ENCODE measurements at regions not wholly inside any gene's neighbourhood (a gene's known extent, or its start where the extent isn't known, plus 50 kb on each side); places are given as distances from the start of the nearest gene placed in this dataset.

DNA sequence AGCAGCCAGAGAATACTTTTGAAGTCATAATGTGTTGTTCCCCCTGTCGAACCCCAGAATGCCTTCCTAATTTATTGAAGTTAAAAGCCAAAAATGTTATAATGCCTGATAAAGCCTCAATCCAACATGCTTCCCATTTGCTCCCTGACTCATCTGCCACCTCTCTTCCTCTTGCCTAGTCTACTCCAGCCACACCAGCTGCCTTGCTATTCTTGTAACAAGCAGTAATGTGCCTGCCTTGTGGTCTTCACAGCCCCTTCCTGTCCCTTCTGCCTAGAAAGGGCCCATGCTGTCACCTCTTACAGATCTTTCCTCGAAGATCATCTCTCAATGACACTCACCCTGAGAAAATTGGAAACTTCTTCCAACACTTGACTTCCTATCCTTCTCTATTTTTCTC lies 231.6 kb upstream of the CDH2 start:
- H3K27me3 ChIP-seq (ENCODE audit: control insufficient read depth, insufficient read depth, low read length): no peaks in the 10 kb centered on the region
- TF ChIP-seq, protein P1, sequence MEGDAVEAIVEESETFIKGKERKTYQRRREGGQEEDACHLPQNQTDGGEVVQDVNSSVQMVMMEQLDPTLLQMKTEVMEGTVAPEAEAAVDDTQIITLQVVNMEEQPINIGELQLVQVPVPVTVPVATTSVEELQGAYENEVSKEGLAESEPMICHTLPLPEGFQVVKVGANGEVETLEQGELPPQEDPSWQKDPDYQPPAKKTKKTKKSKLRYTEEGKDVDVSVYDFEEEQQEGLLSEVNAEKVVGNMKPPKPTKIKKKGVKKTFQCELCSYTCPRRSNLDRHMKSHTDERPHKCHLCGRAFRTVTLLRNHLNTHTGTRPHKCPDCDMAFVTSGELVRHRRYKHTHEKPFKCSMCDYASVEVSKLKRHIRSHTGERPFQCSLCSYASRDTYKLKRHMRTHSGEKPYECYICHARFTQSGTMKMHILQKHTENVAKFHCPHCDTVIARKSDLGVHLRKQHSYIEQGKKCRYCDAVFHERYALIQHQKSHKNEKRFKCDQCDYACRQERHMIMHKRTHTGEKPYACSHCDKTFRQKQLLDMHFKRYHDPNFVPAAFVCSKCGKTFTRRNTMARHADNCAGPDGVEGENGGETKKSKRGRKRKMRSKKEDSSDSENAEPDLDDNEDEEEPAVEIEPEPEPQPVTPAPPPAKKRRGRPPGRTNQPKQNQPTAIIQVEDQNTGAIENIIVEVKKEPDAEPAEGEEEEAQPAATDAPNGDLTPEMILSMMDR (IDR thresholded peaks at IDR 0.05): no peak
- TF ChIP-seq POLR2AphosphoS5 (IDR thresholded peaks at IDR 0.05; ENCODE audit: low read depth, low read length): no peak
- no peak for TF ChIP-seq SIN3A (IDR thresholded peaks at IDR 0.05; ENCODE audit: borderline replicate concordance, insufficient read depth, low read depth, low read length)
- TF ChIP-seq, protein P2, sequence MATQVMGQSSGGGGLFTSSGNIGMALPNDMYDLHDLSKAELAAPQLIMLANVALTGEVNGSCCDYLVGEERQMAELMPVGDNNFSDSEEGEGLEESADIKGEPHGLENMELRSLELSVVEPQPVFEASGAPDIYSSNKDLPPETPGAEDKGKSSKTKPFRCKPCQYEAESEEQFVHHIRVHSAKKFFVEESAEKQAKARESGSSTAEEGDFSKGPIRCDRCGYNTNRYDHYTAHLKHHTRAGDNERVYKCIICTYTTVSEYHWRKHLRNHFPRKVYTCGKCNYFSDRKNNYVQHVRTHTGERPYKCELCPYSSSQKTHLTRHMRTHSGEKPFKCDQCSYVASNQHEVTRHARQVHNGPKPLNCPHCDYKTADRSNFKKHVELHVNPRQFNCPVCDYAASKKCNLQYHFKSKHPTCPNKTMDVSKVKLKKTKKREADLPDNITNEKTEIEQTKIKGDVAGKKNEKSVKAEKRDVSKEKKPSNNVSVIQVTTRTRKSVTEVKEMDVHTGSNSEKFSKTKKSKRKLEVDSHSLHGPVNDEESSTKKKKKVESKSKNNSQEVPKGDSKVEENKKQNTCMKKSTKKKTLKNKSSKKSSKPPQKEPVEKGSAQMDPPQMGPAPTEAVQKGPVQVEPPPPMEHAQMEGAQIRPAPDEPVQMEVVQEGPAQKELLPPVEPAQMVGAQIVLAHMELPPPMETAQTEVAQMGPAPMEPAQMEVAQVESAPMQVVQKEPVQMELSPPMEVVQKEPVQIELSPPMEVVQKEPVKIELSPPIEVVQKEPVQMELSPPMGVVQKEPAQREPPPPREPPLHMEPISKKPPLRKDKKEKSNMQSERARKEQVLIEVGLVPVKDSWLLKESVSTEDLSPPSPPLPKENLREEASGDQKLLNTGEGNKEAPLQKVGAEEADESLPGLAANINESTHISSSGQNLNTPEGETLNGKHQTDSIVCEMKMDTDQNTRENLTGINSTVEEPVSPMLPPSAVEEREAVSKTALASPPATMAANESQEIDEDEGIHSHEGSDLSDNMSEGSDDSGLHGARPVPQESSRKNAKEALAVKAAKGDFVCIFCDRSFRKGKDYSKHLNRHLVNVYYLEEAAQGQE (IDR thresholded peaks at IDR 0.05; ENCODE audit: insufficient read depth in 1 of 2, low read depth in 2 of 2, low read length in 1 of 2): no peak
- no peak for TF ChIP-seq TCF7L2 (IDR thresholded peaks at IDR 0.05; ENCODE audit: low read depth, low read length)
- CTCF ChIA-PET: no interaction called here
- no peaks in the 10 kb centered on the region for H3K4me1 ChIP-seq (ENCODE audit: control insufficient read depth, insufficient read depth, low read length)
- H3K36me3 ChIP-seq (ENCODE audit: control insufficient read depth, insufficient read depth, low read length): no peaks in the 10 kb centered on the region
- H3K27ac ChIP-seq (ENCODE audit: low read length): no peak overlapping the region
- no peak for ATAC-seq
- no TSS peak for BruUV-seq (replicated peaks)
- no peaks in the 10 kb centered on the region for H3K9me3 ChIP-seq (ENCODE audit: control insufficient read depth, insufficient read depth, low read depth, low read length)
- POLR2A ChIA-PET: no interaction called here
- in situ Hi-C loops (cut with HindIII; ENCODE audit: low pct_unique_long_range_greater_than_20kb, low sequenced_read_pairs) (no loop called here), intact Hi-C loops (cut with micrococcal nuclease; ENCODE audit: unreplicated experiment) (no loop called here)
- H3K4me3 ChIP-seq (ENCODE audit: low read depth in 2 of 2, low read length in 2 of 2): no peak overlapping the region
- DNase-seq (ENCODE audit: low read depth, low spot score): no peak

DNA sequence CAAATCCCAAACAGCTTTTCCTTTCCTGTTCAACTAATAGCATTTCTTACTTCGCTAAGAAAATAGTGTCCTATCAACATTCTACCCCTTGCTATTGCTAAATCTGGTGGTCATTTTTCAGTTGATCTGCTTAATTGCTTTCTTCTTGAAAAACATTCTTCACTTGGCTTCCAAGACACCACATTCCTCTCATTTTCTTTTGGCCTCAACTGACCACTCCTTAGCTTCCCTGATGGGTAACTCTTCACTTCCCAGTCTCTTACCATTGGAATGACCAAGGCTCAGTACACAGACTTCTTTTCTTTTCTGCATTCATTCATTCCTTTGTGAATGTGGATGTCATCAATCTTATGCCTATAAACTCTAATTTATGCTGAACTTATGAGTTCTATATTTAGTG lies 230.8 kb upstream of the CDH2 start:
- no peaks in the 10 kb centered on the region for H3K36me3 ChIP-seq (ENCODE audit: control insufficient read depth, insufficient read depth, low read length)
- ATAC-seq (no peak), DNase-seq (ENCODE audit: low read depth, low spot score) (no peak)
- intact Hi-C loops (cut with micrococcal nuclease; ENCODE audit: unreplicated experiment) (no loop called here), in situ Hi-C loops (cut with HindIII; ENCODE audit: low pct_unique_long_range_greater_than_20kb, low sequenced_read_pairs) (no loop called here)
- no peak overlapping the region for H3K4me3 ChIP-seq (ENCODE audit: low read depth in 2 of 2, low read length in 2 of 2)
- CTCF ChIA-PET: interaction anchor here (0.6 kb wide), 1 partner anchor 21 kb away, joined by 11 read pairs; no protein-coding TSS in a partner anchor
- POLR2A ChIA-PET: no interaction called here
- no peaks in the 10 kb centered on the region for H3K27me3 ChIP-seq (ENCODE audit: control insufficient read depth, insufficient read depth, low read length)
- H3K9me3 ChIP-seq (ENCODE audit: control insufficient read depth, insufficient read depth, low read depth, low read length): no peaks in the 10 kb centered on the region
- no peaks in the 10 kb centered on the region for H3K4me1 ChIP-seq (ENCODE audit: control insufficient read depth, insufficient read depth, low read length)
- TF ChIP-seq, protein P1 (IDR thresholded peaks at IDR 0.05): no peak
- no peak for TF ChIP-seq SIN3A (IDR thresholded peaks at IDR 0.05; ENCODE audit: borderline replicate concordance, insufficient read depth, low read depth, low read length)
- TF ChIP-seq, protein P2 (IDR thresholded peaks at IDR 0.05; ENCODE audit: insufficient read depth in 1 of 2, low read depth in 2 of 2, low read length in 1 of 2): no peak
- BruUV-seq (replicated peaks): no TSS peak
- no peak overlapping the region for H3K27ac ChIP-seq (ENCODE audit: low read length)

All from Panc1 (cell line).